Endothelial cell (in vitro differentiated cells): ENCODE measurements at regions not wholly inside any gene's neighbourhood (a gene's known extent, or its start where the extent isn't known, plus 50 kb on each side); places are given as distances from the start of the nearest gene placed in this dataset.

Experiments used
- DNase-seq: peaks from one replicate; pipeline ENCODE4 v3.0.0; 2021; ENCODE audit warnings: low spot score
- H3K27ac Mint-ChIP-seq: one replicate; pipeline ENCODE4 v1.8.0; 2021; ENCODE audit warnings: mixed read lengths, inconsistent platforms; ENCODE audit not compliant: unreplicated experiment
- H3K27me3 Mint-ChIP-seq: one replicate; pipeline ENCODE4 v1.8.0; 2021; ENCODE audit warnings: mild to moderate bottlenecking, moderate library complexity, mixed read lengths, inconsistent platforms; ENCODE audit not compliant: unreplicated experiment
- H3K36me3 Mint-ChIP-seq: one replicate; pipeline ENCODE4 v1.8.0; 2021; ENCODE audit warnings: mild to moderate bottlenecking, low read depth, mixed read lengths, inconsistent platforms; ENCODE audit not compliant: unreplicated experiment
- H3K4me1 Mint-ChIP-seq: one replicate; pipeline ENCODE4 v1.8.0; 2021; ENCODE audit warnings: mild to moderate bottlenecking, mixed read lengths, inconsistent platforms; ENCODE audit not compliant: unreplicated experiment
- H3K4me3 Mint-ChIP-seq: one replicate; pipeline ENCODE4 v1.8.0; 2021; ENCODE audit warnings: mild to moderate bottlenecking, mixed read lengths, inconsistent platforms; ENCODE audit not compliant: unreplicated experiment
- H3K9me3 Mint-ChIP-seq: one replicate; pipeline ENCODE4 v1.8.0; 2021; ENCODE audit warnings: mixed read lengths, inconsistent platforms; ENCODE audit not compliant: unreplicated experiment
- TF ChIP-seq, protein P1 (sequence below): fragments of 200-600 bp; sonication (generic); IDR thresholded peaks from one replicate; pipeline ENCODE4 v1.5.0; 2021; ENCODE audit warnings: antibody characterized with exemption; ENCODE audit not compliant: unreplicated experiment

DNA sequence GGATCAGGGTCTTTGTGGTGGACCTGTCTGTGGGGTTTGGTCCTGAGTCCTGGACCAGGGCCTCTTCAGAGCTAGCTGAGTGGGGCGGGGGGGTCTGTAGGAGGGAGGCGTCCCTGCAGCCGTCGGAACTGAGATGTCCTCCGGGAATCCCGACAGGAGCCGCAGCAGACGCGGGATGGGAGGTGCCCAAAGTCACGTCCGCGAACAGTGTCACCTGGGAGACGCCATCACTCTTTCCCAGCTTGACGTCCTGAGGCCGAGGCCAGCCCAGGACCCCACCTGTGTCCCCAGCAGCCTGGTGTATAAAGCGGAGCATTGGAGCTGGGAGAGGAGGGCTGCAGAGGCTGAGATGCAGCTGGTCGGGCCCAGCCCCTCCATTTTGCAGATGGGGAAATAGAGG, 1234.7 kb downstream of the BRD1 start:
- Mint-ChIP-seq H3K27ac (no peak overlapping the region), H3K4me3 (no peak overlapping the region), H3K36me3 (no peaks in the 10 kb centered on the region), H3K27me3 (peaks cover 3% of the 10 kb centered on the region), H3K9me3 (no peaks in the 10 kb centered on the region), H3K4me1 (no peaks in the 10 kb centered on the region)
- no peak for DNase-seq
- TF ChIP-seq, protein P1, sequence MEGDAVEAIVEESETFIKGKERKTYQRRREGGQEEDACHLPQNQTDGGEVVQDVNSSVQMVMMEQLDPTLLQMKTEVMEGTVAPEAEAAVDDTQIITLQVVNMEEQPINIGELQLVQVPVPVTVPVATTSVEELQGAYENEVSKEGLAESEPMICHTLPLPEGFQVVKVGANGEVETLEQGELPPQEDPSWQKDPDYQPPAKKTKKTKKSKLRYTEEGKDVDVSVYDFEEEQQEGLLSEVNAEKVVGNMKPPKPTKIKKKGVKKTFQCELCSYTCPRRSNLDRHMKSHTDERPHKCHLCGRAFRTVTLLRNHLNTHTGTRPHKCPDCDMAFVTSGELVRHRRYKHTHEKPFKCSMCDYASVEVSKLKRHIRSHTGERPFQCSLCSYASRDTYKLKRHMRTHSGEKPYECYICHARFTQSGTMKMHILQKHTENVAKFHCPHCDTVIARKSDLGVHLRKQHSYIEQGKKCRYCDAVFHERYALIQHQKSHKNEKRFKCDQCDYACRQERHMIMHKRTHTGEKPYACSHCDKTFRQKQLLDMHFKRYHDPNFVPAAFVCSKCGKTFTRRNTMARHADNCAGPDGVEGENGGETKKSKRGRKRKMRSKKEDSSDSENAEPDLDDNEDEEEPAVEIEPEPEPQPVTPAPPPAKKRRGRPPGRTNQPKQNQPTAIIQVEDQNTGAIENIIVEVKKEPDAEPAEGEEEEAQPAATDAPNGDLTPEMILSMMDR = no peak

DNA sequence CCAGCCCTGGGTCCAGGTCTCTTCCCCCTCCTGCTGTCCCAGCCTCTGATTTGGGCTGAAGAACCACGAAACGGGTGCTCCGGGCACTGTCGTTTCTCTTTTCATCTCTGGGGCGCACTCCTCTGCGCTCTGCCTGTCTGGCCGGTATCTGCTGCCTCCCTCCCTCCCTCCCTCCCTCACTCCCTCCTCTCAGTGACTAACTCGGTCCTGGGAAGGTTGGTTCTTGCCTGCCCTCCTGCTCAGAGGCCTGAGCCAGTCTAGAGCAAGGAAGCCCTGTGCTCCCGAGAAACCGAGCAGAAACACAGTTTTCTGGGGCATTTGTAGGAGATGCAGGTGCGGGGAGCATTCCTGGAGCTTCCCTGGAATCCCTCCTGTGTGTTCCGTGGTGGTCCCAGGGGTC, 1235.2 kb downstream of the BRD1 start:
- no peaks in the 10 kb centered on the region for H3K4me1 Mint-ChIP-seq
- no peaks in the 10 kb centered on the region for H3K9me3 Mint-ChIP-seq
- H3K27me3 Mint-ChIP-seq = peaks cover 3% of the 10 kb centered on the region
- no peak for DNase-seq
- no peaks in the 10 kb centered on the region for H3K36me3 Mint-ChIP-seq
- H3K27ac Mint-ChIP-seq = no peak overlapping the region
- TF ChIP-seq, protein P1 = no peak
- H3K4me3 Mint-ChIP-seq = no peak overlapping the region

GRCh38 chr22:48592066-48592345, 1235.7 kb downstream of the BRD1 start:
- H3K36me3 Mint-ChIP-seq = no peaks in the 10 kb centered on the region
- no peak overlapping the region for H3K27ac Mint-ChIP-seq
- TF ChIP-seq, protein P1 = no peak
- no peak for DNase-seq
- peaks cover 4% of the 10 kb centered on the region for H3K27me3 Mint-ChIP-seq
- no peaks in the 10 kb centered on the region for H3K9me3 Mint-ChIP-seq
- H3K4me1 Mint-ChIP-seq = no peaks in the 10 kb centered on the region
- H3K4me3 Mint-ChIP-seq = no peak overlapping the region

- TF ChIP-seq, protein P1 = no peak
- no peak overlapping the region for H3K27ac Mint-ChIP-seq
- H3K9me3 Mint-ChIP-seq = no peaks in the 10 kb centered on the region
- H3K36me3 Mint-ChIP-seq = no peaks in the 10 kb centered on the region
- H3K27me3 Mint-ChIP-seq = peaks cover 6% of the 10 kb centered on the region
- no peaks in the 10 kb centered on the region for H3K4me1 Mint-ChIP-seq
- H3K4me3 Mint-ChIP-seq = no peak overlapping the region
- DNase-seq = no peak
These were observed 1236.2 kb downstream of the BRD1 start for GRCh38 chr22:48591286-48592065.

- Mint-ChIP-seq H3K4me1 (no peaks in the 10 kb centered on the region), H3K9me3 (no peaks in the 10 kb centered on the region)
- TF ChIP-seq, protein P1 = no peak
These were observed 1237.8 kb downstream of the BRD1 start for GRCh38 chr22:48589901-48590300.

More at GRCh38 chr22:48589901-48590300, 1237.8 kb downstream of the BRD1 start:
- H3K4me3 Mint-ChIP-seq = no peak overlapping the region
- no peaks in the 10 kb centered on the region for H3K36me3 Mint-ChIP-seq
- DNase-seq = no peak
- H3K27ac Mint-ChIP-seq = no peak overlapping the region
- peaks cover 6% of the 10 kb centered on the region for H3K27me3 Mint-ChIP-seq
